ENCODE measurements at regions not wholly inside any gene's neighbourhood (a gene's known extent, or its start where the extent isn't known, plus 50 kb on each side); places are given as distances from the start of the nearest gene placed in this dataset.

GRCh38 chr11:59285716-59286260 is 72.9 kb upstream of the OR5AN1 start:
- no peaks in the 10 kb centered on the region for H3K9me3 ChIP-seq
- H3K27ac ChIP-seq, result no peak overlapping the region
- H3K36me3 ChIP-seq, result no peaks in the 10 kb centered on the region
- H3K4me1 ChIP-seq (ENCODE audit: control insufficient read depth in 1 of 2, insufficient read depth in 1 of 2, low read depth in 1 of 2, low read length in 1 of 2), result peaks cover 22 to 34% of the 10 kb centered on the region in 2 experiments
- no peak overlapping the region for H3K4me3 ChIP-seq (ENCODE audit: low read depth in 1 of 2, low read length in 1 of 2)
- TF ChIP-seq CTCF (IDR thresholded peaks at IDR 0.05), result no peak
- peaks cover 26% of the 10 kb centered on the region for H3K27me3 ChIP-seq

- H3K4me3 ChIP-seq (ENCODE audit: low read depth in 1 of 2, low read length in 1 of 2), result peak overlapping the region in 1 of 2 experiments; percentile 19
Observed at GRCh38 chr11:59284773-59285129, 72.0 kb upstream of the MPEG1 start.

GRCh38 chr11:59283825-59284772 is 71.4 kb upstream of the MPEG1 start:
- Histone ChIP-seq H3K27ac (peak overlapping the region; percentile 86), H3K9me3 (no peaks in the 10 kb centered on the region), H3K36me3 (no peaks in the 10 kb centered on the region), H3K4me3 (ENCODE audit: low read depth in 1 of 2, low read length in 1 of 2) (peak overlapping the region; percentile 19 to 33), H3K4me1 (ENCODE audit: control insufficient read depth in 1 of 2, insufficient read depth in 1 of 2, low read depth in 1 of 2, low read length in 1 of 2) (peaks cover 22 to 38% of the 10 kb centered on the region in 2 experiments), H3K27me3 (peaks cover 26% of the 10 kb centered on the region)
- peak; percentile 93 for TF ChIP-seq CTCF (IDR thresholded peaks at IDR 0.05)

More at GRCh38 chr11:59284773-59285129, 72.0 kb upstream of the MPEG1 start:
- H3K9me3 ChIP-seq, result no peaks in the 10 kb centered on the region
- H3K36me3 ChIP-seq, result no peaks in the 10 kb centered on the region
- TF ChIP-seq CTCF (IDR thresholded peaks at IDR 0.05), result no peak
- peak overlapping the region; percentile 86 for H3K27ac ChIP-seq
- H3K27me3 ChIP-seq, result peaks cover 26% of the 10 kb centered on the region
- H3K4me1 ChIP-seq (ENCODE audit: control insufficient read depth in 1 of 2, insufficient read depth in 1 of 2, low read depth in 1 of 2, low read length in 1 of 2), result peaks cover 22 to 38% of the 10 kb centered on the region in 2 experiments

- Histone ChIP-seq H3K9me3 (no peaks in the 10 kb centered on the region), H3K27me3 (peaks cover 26% of the 10 kb centered on the region), H3K4me1 (ENCODE audit: control insufficient read depth in 1 of 2, insufficient read depth in 1 of 2, low read depth in 1 of 2, low read length in 1 of 2) (peaks cover 22 to 38% of the 10 kb centered on the region in 2 experiments), H3K27ac (peak overlapping the region; percentile 86), H3K36me3 (no peaks in the 10 kb centered on the region), H3K4me3 (ENCODE audit: low read depth in 1 of 2, low read length in 1 of 2) (no peak overlapping the region)
- no peak for TF ChIP-seq CTCF (IDR thresholded peaks at IDR 0.05)
Observed at GRCh38 chr11:59283311-59283710, 70.6 kb upstream of the MPEG1 start.

GRCh38 chr11:59281177-59281576 is 68.5 kb upstream of the MPEG1 start:
- Histone ChIP-seq H3K9me3 (no peaks in the 10 kb centered on the region), H3K36me3 (no peaks in the 10 kb centered on the region), H3K4me3 (ENCODE audit: low read depth in 1 of 2, low read length in 1 of 2) (no peak overlapping the region), H3K4me1 (ENCODE audit: control insufficient read depth in 1 of 2, insufficient read depth in 1 of 2, low read depth in 1 of 2, low read length in 1 of 2) (peaks cover 22 to 45% of the 10 kb centered on the region in 2 experiments), H3K27ac (peak overlapping the region; percentile 67), H3K27me3 (peaks cover 7% of the 10 kb centered on the region)
- peak; percentile 57 for TF ChIP-seq CTCF (IDR thresholded peaks at IDR 0.05)
